OCI-LY3 (cell line): ENCODE measurements at regions not wholly inside any gene's neighbourhood (a gene's known extent, or its start where the extent isn't known, plus 50 kb on each side); places are given as distances from the start of the nearest gene placed in this dataset.

Source experiments
- CTCF ChIP-seq: fragments of 200-600, 300-600 bp; sonication (generic); IDR thresholded peaks from 2 replicates; pipeline ENCODE4 v1.5.1; 2014; ENCODE audit warnings: antibody characterized with exemption, low read length, low read depth
- EZH2phosphoT487 ChIP-seq: fragments of 200-600 bp; shearing (Covaris generic); IDR thresholded peaks from 2 replicates; pipeline ENCODE4 v1.6.1; 2018; ENCODE audit warnings: antibody characterized with exemption, mixed run types, low read depth

- TF ChIP-seq CTCF, result no peak
- no peak for TF ChIP-seq EZH2phosphoT487
Observed at GRCh38 chr2:56015711-56016115, 92.1 kb upstream of the EFEMP1 start.
